Peyer's patch (tissue), 4 donors: ENCODE measurements at regions not wholly inside any gene's neighbourhood (a gene's known extent, or its start where the extent isn't known, plus 50 kb on each side); places are given as distances from the start of the nearest gene placed in this dataset.

Experiments
- CTCF ChIP-seq, 6 experiments: fragments of 450-650 bp in 4 of 6; fragments of 200-600 bp in 2 of 6; sonication (generic) in 1 of 6; IDR thresholded peaks; one replicate each; pipeline ENCODE4 v1.5.1; 2017 to 2019; ENCODE audit warnings: antibody characterized with exemption in 6 of 6, mild to moderate bottlenecking in 3 of 6, moderate library complexity in 1 of 6
- POLR2A ChIP-seq, 2 donors: fragments of 450-650 bp; IDR thresholded peaks; one replicate each; pipeline ENCODE4 v1.5.1; 2017; ENCODE audit warnings: antibody characterized with exemption in 2 of 2, mild to moderate bottlenecking in 2 of 2, moderate library complexity in 2 of 2

GRCh38 chr1:168917796-168918195 lies 188.7 kb upstream of the ATP1B1 start:
- TF ChIP-seq POLR2A (IDR thresholded peaks at IDR 0.05) (no peak), CTCF (IDR thresholded peaks at IDR 0.05) (no peak)
